ENCODE measurements at regions not wholly inside any gene's neighbourhood (a gene's known extent, or its start where the extent isn't known, plus 50 kb on each side); places are given as distances from the start of the nearest gene placed in this dataset.

GRCh38 chr16:73483934-73484711 lies 436.2 kb upstream of the ZFHX3 start:
- intact Hi-C loops (cut with DNase I): no loop called here
- ATAC-seq (no peak), DNase-seq (ENCODE audit: low spot score) (no peak)

- DNase-seq (ENCODE audit: low spot score) (no peak), ATAC-seq (no peak)
- intact Hi-C loops (cut with DNase I): no loop called here
Measured at GRCh38 chr16:73483076-73483791, 435.3 kb upstream of the ZFHX3 start.

- DNase-seq (ENCODE audit: low spot score): no peak
- intact Hi-C loops (cut with DNase I): no loop called here
- no peak for ATAC-seq
Measured at GRCh38 chr16:73482310-73482709, 434.4 kb upstream of the ZFHX3 start.

DNA sequence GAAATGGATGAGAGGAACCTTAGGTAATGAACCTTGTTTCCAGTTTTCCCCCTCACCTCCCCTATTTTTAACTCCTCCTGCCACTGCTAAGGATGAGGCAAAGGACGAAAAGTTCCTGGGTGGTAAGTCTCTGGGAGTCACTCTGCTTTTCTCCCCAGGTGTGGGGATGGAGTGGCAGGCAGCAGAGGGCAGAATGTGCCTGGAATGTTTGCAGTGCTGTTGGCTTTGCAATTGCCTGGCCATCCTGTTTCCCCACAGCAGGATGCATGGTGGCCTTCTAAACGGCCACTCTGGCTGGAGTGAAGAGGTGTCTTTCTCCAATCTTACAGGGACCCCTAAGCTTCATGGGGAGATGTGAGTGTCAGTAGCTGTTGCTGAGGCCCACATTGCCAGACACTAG lies 432.5 kb upstream of the ZFHX3 start:
- intact Hi-C loops (cut with DNase I): no loop called here
- ATAC-seq: no peak

DNA sequence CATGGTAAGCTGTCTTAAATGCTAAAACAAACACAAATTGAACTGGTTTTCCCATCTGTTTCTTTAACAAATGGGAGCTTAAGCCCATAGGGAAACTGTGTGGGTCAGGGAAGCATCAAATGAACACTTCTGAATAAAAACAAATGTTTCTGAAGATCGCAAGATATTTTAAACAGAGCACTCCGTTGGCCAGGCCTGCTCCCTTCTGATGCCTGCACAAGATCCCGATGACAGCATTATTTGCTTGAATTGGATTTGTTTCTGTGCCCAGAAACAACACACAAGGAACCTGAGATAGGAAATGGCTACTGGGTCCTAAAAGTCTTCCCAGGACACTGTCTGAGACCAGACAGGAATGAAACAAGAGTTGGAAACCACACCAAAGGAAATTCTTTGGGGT lies 425.8 kb upstream of the ZFHX3 start:
- DNase-seq (ENCODE audit: low spot score): no peak
- intact Hi-C loops (cut with DNase I): no loop called here
- ATAC-seq: no peak

More for the DNA sequence above, 432.5 kb upstream of the ZFHX3 start:
- DNase-seq (ENCODE audit: low spot score): no peak

GRCh38 chr16:73464834-73465233 lies 416.9 kb upstream of the ZFHX3 start:
- ATAC-seq: no peak
- intact Hi-C loops (cut with DNase I): no loop called here
- DNase-seq (ENCODE audit: low spot score): no peak

GRCh38 chr16:73459586-73459985 lies 411.7 kb upstream of the ZFHX3 start:
- ATAC-seq (no peak), DNase-seq (ENCODE audit: low spot score) (no peak)
- intact Hi-C loops (cut with DNase I): no loop called here

DNA sequence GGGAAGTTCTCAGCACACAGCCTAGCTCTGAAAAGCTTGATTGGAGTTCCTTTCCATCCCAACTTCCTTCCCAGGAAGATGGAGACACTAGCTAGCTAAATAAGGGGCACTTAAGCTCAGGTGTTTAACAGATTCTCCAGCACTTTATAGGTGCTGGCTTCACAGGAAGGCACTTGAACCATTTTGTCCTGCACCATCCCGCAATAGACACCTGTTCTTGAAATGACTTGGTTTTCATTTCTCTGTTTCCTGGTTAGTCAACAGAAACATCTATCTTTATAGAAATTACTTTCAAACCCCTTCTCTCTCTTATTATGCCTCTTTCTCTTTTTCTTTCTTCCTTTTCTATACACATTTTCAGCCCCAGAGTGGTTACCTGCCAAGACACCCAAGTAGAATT lies 409.9 kb upstream of the ZFHX3 start:
- ATAC-seq (no peak), DNase-seq (ENCODE audit: low spot score) (no peak)
- intact Hi-C loops (cut with DNase I): no loop called here

- ATAC-seq (no peak), DNase-seq (ENCODE audit: low spot score) (no peak)
- intact Hi-C loops (cut with DNase I): no loop called here
Measured at GRCh38 chr16:73448970-73449369, 401.0 kb upstream of the ZFHX3 start.

DNA sequence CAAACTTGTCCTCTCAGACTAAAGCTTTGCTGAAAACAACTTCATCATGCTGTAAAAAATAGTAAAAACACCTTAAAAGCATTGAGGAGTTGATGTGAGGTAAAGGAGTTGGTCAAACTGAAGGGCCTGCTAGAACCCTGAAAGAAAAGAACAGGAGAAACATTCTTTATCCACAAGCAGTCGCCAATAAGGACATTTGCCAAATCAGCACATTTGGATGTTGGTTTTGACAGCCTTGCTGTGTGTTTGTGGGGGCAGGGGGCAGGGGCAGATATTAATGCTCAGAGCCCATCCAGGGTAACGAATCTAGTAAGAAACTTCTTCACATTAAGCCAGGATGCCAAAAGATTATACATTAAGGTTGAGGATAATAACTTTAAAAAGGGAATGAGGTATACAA lies 399.9 kb upstream of the ZFHX3 start:
- intact Hi-C loops (cut with DNase I): no loop called here
- ATAC-seq (no peak), DNase-seq (ENCODE audit: low spot score) (no peak)

DNA sequence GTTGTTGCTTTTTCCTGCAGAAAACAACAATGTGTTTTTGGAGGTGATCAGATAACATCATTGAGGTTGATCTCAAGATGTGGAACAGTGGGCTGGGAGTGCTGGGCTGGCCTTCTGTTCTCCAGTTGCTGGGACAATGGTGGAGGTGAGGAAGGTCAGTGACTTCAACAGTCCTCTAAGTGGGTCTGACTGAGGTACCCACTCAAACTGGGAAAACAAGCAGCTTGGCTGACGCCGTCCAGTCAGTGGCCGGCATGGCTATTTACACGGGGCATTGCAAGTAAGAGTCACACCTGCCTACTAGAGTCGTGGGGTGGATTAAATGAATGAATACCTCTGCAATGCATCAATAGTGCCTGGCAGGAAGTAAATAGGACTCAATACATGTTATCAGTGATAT lies 386.7 kb upstream of the ZFHX3 start:
- no peak for ATAC-seq
- intact Hi-C loops (cut with DNase I): no loop called here
- no peak for DNase-seq (ENCODE audit: low spot score)

- intact Hi-C loops (cut with DNase I): no loop called here
- no peak for ATAC-seq
- DNase-seq (ENCODE audit: low spot score): no peak
Measured at GRCh38 chr16:73433731-73434307, 385.9 kb upstream of the ZFHX3 start.

DNA sequence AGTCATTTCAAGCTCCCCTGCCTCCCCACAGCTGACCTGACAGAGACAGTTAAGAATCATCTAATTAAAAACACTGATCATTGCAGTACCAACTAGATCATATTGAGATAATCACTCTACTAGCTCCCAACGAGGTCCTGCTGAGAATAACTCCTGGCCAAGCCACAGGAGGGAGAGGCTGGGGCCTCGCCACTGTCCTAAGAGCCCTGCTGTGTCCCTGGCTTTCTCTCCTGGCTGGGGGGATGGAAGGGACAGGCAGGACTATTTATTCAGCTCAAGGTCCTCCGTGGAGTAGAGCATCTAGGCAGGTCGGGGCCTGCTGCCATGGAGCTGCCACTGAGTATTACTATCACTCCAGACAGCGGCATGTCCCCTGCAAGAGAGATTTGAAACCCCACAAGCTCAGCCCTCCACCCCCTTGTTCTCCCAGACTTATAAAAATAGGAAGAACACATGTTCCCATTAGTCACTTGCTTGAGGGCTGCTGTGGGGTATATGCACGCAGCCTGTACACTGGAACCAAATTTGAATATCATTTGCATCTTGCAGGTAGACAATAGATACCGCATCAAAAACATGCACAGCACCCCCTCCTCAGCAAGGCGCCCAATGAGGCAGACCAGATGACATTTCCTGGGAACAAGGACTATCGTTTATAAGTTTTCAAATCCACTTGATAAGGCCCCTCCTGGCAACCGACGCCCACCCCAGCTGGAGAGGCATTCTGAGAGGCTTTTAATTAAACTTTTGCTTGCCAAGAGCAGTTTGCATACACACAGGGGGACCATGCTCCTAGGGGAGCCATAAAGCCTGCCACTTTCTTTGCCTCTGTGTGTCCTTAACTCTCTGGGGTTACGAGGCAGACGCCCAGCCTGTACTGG lies 385.2 kb upstream of the ZFHX3 start:
- intact Hi-C loops (cut with DNase I): no loop called here
- no peak for DNase-seq (ENCODE audit: low spot score)
- ATAC-seq: no peak

DNA sequence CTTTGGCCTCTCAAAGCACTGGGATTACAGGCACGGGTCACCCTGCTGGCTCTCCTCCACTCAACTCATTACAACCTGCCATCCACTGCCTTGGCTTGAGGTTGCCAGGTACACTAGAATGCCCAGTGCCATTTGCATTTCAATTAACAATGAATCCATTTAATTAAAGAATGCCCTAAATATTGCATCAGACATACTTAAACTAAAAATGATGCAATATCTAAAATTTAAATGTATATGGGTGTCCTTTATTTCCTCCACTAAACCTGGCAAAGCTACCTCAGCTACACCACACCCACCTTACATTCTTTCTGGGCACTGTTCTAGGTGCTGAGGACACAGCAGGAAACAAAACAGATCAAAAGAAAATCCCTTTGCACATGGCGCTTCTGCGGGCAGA lies 382.2 kb upstream of the ZFHX3 start:
- intact Hi-C loops (cut with DNase I): no loop called here
- DNase-seq (ENCODE audit: low spot score) (no peak), ATAC-seq (no peak)

- DNase-seq (ENCODE audit: low spot score): no peak
- no peak for ATAC-seq
- intact Hi-C loops (cut with DNase I): no loop called here
Measured at GRCh38 chr16:73428121-73428520, 380.2 kb upstream of the ZFHX3 start.

DNA sequence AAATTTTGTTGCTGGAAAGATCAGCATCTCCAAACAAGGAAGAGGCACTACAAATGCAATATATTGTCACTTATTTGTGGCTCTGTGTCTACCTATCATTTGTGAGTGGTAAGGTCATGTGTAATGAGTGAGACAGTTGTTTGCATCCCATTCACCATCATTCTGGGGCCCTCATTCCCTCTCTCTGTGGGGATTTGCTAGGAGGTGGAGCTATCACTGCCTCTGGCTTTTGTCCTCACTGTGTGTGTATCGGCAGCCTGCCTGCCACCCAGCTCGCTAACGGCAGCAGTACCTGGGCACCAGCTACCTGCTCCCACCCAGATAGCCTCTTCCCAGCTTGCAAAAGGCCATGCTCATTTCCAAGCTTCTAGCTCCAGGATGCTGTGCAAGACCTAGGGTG lies 379.2 kb upstream of the ZFHX3 start:
- no peak for ATAC-seq
- DNase-seq (ENCODE audit: low spot score): no peak

GRCh38 chr16:73426433-73427160 lies 378.7 kb upstream of the ZFHX3 start:
- DNase-seq (ENCODE audit: low spot score) (no peak), ATAC-seq (no peak)
- intact Hi-C loops (cut with DNase I): no loop called here

More for the DNA sequence above, 379.2 kb upstream of the ZFHX3 start:
- intact Hi-C loops (cut with DNase I): no loop called here

DNA sequence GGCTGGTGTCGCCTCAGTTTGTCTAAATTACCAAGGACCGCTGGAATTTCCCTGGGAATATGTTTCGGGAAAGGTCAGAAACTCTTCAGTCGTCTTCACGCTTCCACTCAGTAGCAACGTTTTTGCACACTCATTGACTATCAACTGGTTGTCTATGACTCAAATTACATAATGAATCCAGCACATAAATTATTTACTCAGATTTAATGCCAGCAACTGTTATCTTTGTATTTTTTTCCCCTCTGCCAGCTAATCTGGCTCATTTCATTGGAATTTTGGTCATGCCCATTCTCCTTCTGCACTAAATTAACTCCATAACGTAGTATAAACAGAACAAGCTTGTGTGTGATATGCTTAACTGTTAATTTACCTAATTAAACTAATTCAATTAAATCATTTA lies 372.7 kb upstream of the ZFHX3 start:
- DNase-seq (ENCODE audit: low spot score) (no peak), ATAC-seq (no peak)
- intact Hi-C loops (cut with DNase I): no loop called here

DNA sequence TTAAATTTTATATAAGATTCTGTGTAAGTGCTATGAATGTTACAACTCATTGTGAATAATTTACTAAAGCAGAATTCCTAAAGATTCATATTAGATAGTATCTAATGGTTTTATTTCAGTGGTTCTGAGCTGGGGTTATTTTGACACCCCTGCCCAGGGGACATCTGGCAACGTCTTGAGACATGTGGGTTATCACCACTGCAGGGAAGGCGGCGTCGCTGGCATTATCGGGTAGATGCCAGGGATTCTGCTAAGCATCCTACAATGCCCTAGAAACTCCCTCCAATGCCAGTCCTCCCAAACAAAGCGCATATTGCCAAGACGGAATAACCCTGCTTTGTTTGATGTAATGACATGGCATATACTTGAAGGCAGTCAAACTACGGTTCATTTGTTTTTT lies 372.3 kb upstream of the ZFHX3 start:
- ATAC-seq (no peak), DNase-seq (ENCODE audit: low spot score) (no peak)
- intact Hi-C loops (cut with DNase I): no loop called here
